AG09309 (cell line): ENCODE measurements at regions not wholly inside any gene's neighbourhood (a gene's known extent, or its start where the extent isn't known, plus 50 kb on each side); places are given as distances from the start of the nearest gene placed in this dataset.

Experiments used
- DNase-seq: peaks from one replicate; pipeline ENCODE4 v3.0.0-alpha.2; 2010; ENCODE audit warnings: low read depth
- H3K4me3 ChIP-seq: 2 replicates; pipeline ENCODE4 v1.5.1; 2011; ENCODE audit warnings: mild to moderate bottlenecking, low read depth, low read length, moderate library complexity; ENCODE audit not compliant: control insufficient read depth
- TF ChIP-seq, protein P1 (sequence below): IDR thresholded peaks from 2 replicates; pipeline ENCODE4 v1.5.1; 2011; ENCODE audit warnings: mild to moderate bottlenecking, low read depth, low read length, inconsistent platforms; ENCODE audit not compliant: insufficient read depth, control insufficient read depth; ENCODE audit errors: missing control alignments

DNA sequence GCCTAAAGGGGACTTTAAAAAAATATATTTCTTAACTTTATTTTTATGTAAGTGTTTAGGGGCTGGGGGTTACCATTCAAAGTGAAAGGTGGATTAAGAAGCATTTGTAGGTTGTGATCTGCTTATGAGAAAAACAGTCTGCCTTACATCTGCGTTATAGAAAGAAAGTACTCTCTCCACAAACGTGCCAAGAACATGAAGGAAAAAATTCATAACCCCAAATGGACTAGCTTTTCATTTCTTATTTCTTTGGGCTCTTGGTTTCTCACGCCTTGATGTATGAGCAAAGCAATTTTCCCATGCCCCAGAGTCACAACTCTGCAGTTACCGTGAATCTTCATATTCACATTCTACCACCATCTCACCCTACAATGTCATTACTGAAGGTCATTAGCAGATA lies 1165.1 kb upstream of the ADGRL4 start:
- H3K4me3 ChIP-seq, result no peak overlapping the region
- TF ChIP-seq, protein P1, sequence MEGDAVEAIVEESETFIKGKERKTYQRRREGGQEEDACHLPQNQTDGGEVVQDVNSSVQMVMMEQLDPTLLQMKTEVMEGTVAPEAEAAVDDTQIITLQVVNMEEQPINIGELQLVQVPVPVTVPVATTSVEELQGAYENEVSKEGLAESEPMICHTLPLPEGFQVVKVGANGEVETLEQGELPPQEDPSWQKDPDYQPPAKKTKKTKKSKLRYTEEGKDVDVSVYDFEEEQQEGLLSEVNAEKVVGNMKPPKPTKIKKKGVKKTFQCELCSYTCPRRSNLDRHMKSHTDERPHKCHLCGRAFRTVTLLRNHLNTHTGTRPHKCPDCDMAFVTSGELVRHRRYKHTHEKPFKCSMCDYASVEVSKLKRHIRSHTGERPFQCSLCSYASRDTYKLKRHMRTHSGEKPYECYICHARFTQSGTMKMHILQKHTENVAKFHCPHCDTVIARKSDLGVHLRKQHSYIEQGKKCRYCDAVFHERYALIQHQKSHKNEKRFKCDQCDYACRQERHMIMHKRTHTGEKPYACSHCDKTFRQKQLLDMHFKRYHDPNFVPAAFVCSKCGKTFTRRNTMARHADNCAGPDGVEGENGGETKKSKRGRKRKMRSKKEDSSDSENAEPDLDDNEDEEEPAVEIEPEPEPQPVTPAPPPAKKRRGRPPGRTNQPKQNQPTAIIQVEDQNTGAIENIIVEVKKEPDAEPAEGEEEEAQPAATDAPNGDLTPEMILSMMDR, result no peak
- DNase-seq, result no peak

DNA sequence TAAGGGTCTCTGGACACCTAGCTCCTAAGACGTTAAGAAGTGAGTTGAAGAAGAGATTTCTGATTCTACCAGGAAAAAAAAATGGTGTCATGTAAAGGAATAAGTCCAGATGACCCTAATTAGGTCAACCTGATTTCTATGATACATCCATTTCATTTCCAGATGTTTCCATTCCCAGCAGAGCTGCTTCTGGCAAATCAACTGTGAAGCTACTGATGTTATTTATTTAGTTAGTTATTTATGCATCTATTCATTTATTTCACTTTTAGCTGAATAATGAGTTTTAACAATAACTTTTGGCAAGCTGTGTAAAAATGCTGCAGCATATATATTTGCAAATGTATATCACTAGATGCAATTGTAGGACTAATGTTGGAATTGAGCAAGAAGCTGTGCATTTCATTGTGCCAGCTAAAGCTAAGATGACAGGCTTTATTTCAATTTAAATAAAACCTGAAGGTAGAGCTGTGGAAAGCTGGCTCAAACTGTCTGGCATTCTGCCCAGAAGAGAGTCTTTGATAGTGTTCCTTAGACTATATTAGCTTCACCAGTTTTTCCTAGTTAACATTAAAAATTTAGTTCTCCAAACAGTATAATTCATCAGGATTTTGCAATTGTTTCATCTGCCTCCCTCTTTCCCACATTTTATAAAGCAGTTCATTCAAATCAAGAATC lies 1164.4 kb upstream of the ADGRL4 start:
- H3K4me3 ChIP-seq, result no peak overlapping the region
- TF ChIP-seq, protein P1, result no peak
- DNase-seq, result no peak

DNA sequence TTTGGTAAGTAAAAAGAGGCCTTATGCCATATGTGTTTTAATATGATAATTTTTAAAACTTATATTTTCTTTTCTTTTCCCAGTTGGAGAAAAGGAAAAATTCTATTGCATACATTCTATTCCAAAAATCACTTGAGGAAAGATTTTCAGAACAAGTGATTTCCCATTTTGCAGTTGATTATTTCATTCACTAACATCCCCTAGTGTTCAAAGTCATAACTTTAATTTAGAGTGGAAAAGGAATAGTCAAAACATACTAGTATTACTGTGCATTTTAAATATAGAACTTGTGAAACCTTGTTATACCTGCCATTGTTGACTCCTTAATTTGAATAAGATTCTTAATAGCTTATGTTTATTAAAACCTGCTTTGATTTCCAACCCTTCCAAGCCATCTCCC lies 1157.6 kb upstream of the ADGRL4 start:
- H3K4me3 ChIP-seq, result no peak overlapping the region
- DNase-seq, result no peak
- TF ChIP-seq, protein P1, result no peak

GRCh38 chr1:80163686-80164085 lies 1157.2 kb upstream of the ADGRL4 start:
- no peak overlapping the region for H3K4me3 ChIP-seq
- no peak for DNase-seq
- TF ChIP-seq, protein P1, result no peak

DNA sequence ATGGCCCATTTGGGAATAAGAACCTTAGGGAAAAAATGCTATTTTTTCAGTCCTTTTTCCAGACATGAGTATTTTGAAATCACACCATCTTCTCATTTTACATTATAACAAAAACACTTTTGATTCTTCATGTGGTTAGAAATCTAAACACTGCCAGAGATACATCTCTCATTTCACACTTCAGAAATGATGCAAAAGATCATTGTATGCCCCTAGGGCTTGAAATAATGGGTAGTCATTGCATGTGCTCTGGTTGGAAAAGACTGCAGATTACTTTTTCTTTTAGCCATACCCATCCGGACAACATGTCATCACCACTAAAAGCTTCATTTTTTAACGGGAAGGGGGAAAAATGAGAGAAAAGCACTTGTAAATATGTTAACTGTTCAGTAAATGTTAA lies 1152.2 kb upstream of the ADGRL4 start:
- H3K4me3 ChIP-seq, result no peak overlapping the region
- TF ChIP-seq, protein P1, result no peak
- DNase-seq, result no peak

DNA sequence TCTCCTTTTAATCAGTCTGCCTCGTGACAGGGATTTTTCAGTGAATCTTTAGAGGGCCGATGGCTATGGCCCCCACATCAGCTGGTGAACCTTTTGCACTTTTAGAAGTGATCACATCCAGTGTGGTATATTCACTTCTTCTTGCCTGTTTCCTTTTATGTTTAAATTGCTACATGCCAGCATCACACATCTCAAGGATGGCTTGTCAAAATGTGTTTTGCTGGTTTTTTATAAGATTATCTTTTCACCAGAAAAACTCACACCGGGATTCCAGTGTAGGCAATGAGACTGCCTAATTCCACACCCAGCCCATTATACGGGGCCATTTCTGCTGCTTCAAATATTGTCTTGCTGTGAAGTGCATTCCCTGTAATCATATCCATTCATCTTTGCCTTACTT lies 1151.7 kb upstream of the ADGRL4 start:
- H3K4me3 ChIP-seq, result no peak overlapping the region
- no peak for DNase-seq
- TF ChIP-seq, protein P1, result no peak
